Epithelial cell of prostate (primary cell): ENCODE measurements at regions not wholly inside any gene's neighbourhood (a gene's known extent, or its start where the extent isn't known, plus 50 kb on each side); places are given as distances from the start of the nearest gene placed in this dataset.
"Not testable (repeated sequence)": the region's sequence is repeated elsewhere in the genome, so short reads cannot be mapped to it uniquely, and the experiment has no call there.

Source experiments
- DNase-seq: peaks from one replicate; pipeline ENCODE4 v3.0.0-alpha.2; 2011; ENCODE audit warnings: low read depth, low spot score
- H3K27ac ChIP-seq: fragments of 450-650 bp; 2 replicates; pipeline ENCODE4 v1.5.1; 2017; ENCODE audit warnings: mild to moderate bottlenecking

- not testable (repeated sequence) for DNase-seq, H3K27ac ChIP-seq
Measured at GRCh38 chr1:120941066-120941465, 51.5 kb downstream of the PPIAL4A start.

- H3K27ac ChIP-seq: peak overlapping the region; percentile 33
- DNase-seq: not testable (repeated sequence)
Measured at GRCh38 chr1:120941836-120942217, 52.3 kb downstream of the PPIAL4A start.

- H3K27ac ChIP-seq: peak overlapping the region; percentile 33
- DNase-seq: not testable (repeated sequence)
Measured at GRCh38 chr1:120942218-120942944, 52.8 kb downstream of the PPIAL4A start.

- H3K27ac ChIP-seq, DNase-seq: not testable (repeated sequence)
Measured at GRCh38 chr1:120942945-120943319, 53.4 kb downstream of the PPIAL4A start.

DNA sequence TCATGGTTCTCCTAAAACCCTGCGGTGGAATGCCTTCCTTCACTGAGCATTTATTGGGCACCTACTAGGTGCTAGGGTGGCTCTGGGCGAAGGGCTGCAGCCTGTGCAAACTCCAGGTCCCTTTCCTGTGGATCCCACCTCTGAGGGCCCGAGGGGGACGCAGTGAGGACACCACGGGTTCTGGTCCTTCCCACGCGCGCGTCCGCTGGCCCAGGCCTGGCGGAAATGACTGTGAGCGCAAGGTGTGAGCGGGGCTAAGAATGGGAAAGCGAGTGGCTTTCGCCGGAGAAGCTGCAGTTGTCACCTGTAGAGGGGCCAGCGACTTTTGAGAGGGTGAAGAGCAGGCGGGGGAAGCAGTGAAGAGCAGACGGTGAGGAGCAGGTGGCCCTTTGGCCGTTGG is 55.1 kb downstream of the PPIAL4A start:
- not testable (repeated sequence) for DNase-seq, H3K27ac ChIP-seq

- not testable (repeated sequence) for DNase-seq, H3K27ac ChIP-seq
Measured at GRCh38 chr1:120945122-120945521, 55.6 kb downstream of the PPIAL4A start.

- not testable (repeated sequence) for H3K27ac ChIP-seq, DNase-seq
Measured at GRCh38 chr1:120947114-120947513, 57.5 kb downstream of the PPIAL4A start.

DNA sequence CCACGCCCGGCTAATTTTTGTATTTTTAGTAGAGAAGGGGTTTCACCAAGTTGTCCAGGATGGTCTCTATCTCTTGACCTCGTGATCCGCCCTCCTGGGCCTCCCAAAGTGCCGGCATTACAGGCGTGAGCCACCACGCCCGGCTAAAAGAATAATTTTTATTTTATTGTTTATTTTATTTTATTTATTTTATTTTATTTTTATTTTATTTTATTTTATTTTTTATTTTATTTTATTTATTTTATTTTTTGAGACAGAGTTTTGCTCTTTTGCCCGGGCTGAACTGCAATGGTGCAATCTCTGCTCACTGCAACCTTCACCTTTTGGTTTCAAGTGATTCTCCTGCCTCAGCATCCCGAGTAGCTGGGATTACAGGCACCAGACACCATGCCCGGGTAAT is 60.2 kb downstream of the PPIAL4A start:
- not testable (repeated sequence) for DNase-seq

DNA sequence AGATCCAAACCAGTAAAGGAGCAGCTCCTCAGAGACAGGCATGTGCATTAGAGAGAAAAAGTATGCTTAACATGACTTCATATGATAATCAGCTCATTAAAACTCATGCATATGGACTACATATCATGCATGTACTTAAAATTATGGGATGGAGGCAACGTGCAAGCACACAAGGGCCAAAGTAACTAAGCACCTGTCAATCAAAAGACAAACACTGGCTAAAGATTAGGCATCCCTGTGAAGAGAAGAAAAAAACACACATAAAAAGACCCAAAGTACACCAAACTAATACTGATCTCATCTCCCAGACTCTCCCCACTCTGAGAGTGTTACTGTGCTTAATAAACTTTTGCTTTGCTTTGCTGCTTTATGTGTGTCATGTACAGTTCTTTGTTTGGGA is 61.1 kb downstream of the PPIAL4A start:
- DNase-seq, H3K27ac ChIP-seq: not testable (repeated sequence)

More for the DNA sequence above, 60.2 kb downstream of the PPIAL4A start:
- not testable (repeated sequence) for H3K27ac ChIP-seq

GRCh38 chr1:120951100-120951499 is 61.5 kb downstream of the PPIAL4A start:
- H3K27ac ChIP-seq, DNase-seq: not testable (repeated sequence)

- not testable (repeated sequence) for DNase-seq, H3K27ac ChIP-seq
Measured at GRCh38 chr1:120952207-120952870, 62.8 kb downstream of the PPIAL4A start.

GRCh38 chr1:120952871-120953265 is 63.3 kb downstream of the PPIAL4A start:
- DNase-seq, H3K27ac ChIP-seq: not testable (repeated sequence)

GRCh38 chr1:120954736-120955135 is 65.2 kb downstream of the PPIAL4A start:
- H3K27ac ChIP-seq: no peak overlapping the region
- DNase-seq: no peak

- not testable (repeated sequence) for DNase-seq, H3K27ac ChIP-seq
Measured at GRCh38 chr1:120955961-120956360, 66.4 kb downstream of the PPIAL4A start.

GRCh38 chr1:120966018-120966417 is 76.4 kb downstream of the PPIAL4A start:
- not testable (repeated sequence) for DNase-seq, H3K27ac ChIP-seq

DNA sequence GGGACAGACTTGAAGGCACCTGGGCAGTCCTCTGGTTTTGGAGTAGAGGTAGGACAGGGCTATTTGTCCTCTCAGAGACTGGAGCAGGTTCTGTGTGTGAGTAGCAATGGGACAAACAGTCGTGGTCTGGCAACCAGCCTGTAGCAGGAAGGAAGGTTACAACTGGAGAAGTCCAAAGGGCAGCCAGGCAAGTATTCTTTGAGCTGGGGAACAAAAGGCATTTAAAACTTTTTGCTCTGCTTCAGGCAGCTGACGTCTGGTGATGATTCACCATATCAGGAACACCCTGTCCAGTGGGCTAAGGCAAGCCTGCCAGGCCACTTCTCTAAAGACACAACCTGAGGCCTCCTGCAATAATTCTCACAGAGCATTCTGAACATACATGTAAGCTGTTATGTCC is 83.3 kb downstream of the PPIAL4A start:
- DNase-seq, H3K27ac ChIP-seq: not testable (repeated sequence)

DNA sequence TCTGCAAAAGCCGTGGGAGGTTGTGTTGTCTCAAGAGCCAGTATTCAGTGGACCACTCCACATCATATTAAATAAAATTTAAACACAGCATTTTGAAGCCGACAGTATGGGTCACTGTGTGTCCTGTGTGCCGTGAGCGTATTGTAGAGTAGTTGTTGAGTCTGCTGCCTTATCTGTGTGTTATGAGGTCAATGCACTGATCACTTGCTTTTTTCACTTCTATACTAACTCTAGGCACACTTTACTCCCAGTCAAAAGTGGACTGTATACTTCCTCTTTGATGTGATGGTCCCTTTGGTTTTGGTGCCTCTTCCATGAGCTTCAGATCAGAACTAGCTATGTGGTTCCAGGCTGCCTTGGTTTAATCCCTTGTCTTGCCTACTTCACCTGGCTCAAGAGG is 84.3 kb downstream of the PPIAL4A start:
- not testable (repeated sequence) for DNase-seq, H3K27ac ChIP-seq

GRCh38 chr1:120977279-120977678 is 87.7 kb downstream of the PPIAL4A start:
- not testable (repeated sequence) for DNase-seq, H3K27ac ChIP-seq

DNA sequence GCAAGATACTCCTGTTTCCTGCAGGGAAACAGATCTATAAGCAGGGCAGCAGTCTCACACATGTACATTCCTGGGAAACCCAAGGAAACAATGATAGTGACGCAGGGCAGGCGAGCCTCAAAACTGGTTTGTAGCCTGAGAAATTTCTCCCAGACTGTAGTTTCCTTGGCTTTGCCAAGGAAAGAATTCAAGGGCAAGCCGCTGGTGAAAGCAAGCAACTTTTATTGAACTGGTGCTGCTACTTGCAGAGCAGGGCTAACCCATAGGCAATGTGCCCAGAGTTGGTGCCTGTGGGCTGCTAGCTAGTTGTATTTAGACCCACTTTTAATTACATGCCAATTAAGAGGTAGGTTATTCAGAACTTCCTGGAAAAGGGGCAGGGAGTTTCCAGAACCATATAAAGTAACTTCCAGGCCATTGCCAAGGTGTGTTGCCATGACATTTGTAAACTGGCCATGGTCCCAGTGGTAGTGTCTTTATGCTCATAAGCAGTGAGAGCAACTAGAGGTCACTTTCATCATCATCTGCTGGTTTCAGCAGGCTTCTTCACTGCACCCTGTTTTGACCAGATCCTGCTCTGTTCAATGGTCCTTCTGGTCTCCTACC is 92.0 kb downstream of the PPIAL4A start:
- not testable (repeated sequence) for DNase-seq, H3K27ac ChIP-seq

- not testable (repeated sequence) for DNase-seq, H3K27ac ChIP-seq
Measured at GRCh38 chr1:120994614-120995013, 105.0 kb downstream of the PPIAL4A start.

GRCh38 chr1:120995025-120995424 is 105.5 kb downstream of the PPIAL4A start:
- not testable (repeated sequence) for H3K27ac ChIP-seq, DNase-seq
